ENCODE measurements at regions not wholly inside any gene's neighbourhood (a gene's known extent, or its start where the extent isn't known, plus 50 kb on each side); places are given as distances from the start of the nearest gene placed in this dataset.
"Not testable (repeated sequence)": the region's sequence is repeated elsewhere in the genome, so short reads cannot be mapped to it uniquely, and the experiment has no call there.

DNA sequence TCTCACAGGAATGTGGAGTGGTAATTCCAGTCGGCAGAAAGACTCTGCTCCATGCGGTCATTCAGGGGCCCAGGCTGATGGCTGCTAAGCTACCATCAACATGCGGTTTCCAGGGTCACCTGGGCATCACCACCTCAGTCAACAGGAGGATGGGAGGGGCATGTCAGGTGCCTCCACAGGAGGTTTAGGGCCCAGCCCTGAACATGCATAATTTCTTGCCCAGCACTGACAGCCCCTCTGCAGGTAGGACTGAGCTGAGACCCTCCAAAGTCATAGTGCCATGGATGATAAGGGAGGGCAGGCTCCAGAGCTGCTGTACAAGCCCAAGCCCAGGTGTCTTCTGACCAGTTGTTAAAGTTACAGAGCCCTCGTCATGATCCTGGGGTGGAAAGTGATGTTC is 244.0 kb upstream of the SFSWAP start:
- DNase-seq = no peak

DNA sequence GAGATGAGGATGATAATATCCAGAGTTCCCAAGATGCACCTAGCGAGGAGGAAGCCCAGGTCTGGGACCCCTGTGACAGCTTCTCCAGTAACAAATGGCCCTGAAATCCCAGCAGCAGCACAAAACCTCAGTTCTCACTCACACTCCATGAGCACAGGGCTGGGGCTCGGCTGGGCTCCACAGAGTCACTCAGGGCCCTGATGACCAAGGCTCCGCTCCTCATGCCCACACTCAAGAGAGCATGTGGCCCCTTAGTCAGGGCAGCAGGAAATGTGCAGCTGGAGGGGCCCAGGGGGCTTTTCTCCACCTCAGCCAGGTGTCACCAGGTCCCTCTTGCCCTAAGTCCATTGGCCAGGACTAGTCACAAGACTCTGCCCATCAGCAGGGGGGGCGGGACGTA is 242.7 kb upstream of the SFSWAP start:
- DNase-seq = no peak

DNA sequence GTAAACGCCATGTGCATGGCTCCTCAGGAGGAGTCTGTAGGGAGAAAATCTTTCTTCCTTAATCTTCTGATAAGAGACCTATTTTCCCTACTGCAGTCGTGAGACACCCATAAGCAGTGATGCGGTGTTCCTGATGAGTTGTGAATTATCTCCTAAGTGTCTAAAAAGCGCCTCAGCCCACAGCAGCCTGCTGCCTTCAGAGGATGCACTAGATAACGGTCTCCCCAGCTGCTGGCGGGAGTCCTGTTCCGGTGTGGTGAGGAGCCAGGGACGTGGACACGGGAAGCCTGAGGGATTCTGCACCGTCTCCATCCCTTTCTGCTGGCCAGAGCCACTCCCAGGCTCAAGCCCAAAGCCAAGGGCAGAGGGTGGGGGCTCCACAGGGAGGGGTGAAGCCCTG is 240.9 kb upstream of the SFSWAP start:
- DNase-seq = not testable (repeated sequence)

DNA sequence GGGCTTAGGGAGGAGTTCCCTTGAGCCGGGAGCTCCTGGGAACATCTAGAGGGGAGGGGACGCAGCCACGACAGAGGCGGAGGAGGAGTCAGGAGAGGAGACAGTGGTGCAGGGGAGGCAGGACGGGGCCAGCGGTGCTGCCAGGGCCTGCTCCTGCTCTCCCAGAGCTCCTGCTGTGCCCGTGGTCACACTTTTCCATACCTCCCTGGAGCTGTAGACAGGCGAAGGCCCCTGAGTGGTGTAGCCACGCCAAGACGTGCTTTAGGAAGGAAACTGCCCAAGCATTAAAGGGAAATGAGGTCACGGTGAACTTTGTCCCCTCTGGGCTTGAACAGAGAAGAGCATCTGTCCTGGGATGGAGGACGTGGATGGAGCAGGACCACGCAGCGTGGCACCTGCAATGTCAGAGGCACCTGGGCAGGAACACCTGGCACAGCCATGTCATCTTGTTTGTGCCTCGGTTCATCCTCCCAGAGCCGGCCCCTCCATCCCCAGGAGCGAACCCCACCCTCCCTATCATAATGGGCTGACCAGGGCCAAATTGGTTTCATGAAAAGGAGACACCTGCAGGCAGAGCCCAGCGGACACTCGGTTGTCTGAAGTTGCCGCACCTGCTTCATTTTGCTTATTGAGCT is 239.5 kb upstream of the SFSWAP start:
- no peak for DNase-seq

DNA sequence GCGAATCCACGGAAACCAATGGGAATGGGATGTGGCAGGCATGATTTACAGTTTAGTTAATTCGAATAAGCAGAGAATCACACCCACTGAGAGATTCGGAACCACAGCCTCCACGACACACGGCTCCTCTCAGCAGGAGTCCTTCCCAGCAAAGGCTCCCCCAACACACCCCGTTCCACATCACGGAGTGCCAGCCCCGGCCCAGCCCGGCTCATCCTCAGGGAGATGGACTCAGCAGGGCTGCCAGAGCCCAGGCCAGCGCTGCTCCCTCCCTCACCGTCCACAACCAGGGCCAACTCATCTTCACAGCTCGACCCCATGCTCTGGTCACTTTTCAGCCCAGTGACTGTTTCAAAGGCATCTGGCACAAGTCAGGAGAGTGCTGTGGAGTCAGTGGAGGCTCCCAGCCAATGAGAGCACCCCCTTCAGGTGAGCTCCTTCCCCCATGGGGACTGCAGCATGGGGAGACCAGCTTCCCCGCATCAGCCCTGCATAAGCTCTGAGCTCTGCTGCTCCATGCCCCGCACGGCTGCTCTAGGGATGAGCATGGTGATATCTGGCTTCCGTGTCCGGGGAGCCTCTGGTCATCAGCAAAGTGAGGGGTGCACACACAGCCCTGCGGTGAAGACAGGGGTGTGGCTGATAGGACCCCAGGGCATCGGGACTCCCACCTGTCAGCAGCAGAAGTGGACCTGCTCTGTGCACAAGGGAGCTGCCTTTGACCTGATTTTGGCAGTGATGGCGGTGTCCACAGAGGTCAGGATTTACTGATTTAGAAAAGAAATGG is 238.8 kb upstream of the SFSWAP start:
- no peak for DNase-seq

DNA sequence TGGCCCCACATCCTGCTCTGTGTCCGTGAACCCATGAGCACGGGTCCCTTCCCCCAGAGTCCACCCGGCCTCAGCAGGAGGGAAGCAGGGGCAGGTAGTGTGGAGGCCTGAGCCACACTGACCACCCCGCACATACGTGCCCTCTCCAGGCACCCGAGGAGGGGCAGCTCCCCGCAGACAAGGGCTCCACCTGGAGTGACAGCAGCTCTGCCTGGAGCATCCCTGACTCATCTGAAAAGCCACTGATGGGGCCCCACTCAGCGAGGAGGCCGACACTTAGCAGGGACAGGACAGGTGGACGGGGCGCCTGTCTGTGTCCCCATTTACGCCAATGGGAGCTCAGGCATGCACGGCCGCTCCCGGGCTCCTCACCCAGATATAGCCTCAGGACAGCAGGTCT is 237.6 kb upstream of the SFSWAP start:
- DNase-seq = no peak

DNA sequence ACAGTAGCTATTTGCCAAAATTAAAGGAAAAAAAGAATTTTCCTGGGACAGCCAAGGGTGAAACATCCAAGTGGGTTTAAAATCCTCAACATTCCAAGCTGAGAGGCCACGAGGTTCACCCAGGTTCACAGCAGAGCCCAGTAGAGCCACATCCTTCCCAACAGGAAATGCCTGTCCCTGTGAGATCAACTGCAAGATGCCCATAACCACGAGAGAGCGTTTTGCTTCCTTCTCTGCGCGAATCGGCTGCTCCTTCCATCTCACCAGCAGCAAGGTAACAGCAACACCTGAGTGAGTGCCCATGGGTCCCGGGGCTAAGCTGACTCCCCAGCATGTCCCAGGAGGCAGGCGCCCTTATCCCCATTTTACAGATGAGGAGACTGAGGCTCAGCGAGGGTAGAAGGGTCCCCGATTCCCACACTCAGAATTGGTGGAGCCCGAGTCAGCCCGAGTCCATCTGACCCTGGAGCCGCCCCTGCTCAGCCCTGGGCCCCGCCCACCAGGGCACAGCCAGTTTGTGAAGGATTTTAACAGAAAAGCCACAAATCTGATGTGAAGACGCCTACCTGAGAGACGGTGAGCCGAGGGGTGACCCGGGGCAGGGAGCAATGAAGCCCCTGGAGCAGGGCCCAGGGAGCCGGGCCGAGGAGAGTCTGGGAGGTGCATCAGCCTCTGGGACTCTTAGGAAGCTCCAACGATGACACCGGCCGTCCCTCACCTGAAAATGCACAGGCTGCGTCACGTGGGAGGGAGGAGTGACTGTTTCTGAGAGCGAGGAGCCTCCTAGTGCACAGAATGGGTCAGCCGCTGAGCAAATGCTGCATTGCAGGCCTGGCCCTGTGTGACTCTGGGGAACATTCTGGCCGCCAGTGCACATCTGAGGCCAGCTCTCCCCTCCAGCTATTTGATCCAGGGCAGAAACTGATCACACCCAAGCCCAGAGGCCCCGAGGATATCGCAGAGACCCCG is 236.9 kb upstream of the SFSWAP start:
- DNase-seq = no peak

DNA sequence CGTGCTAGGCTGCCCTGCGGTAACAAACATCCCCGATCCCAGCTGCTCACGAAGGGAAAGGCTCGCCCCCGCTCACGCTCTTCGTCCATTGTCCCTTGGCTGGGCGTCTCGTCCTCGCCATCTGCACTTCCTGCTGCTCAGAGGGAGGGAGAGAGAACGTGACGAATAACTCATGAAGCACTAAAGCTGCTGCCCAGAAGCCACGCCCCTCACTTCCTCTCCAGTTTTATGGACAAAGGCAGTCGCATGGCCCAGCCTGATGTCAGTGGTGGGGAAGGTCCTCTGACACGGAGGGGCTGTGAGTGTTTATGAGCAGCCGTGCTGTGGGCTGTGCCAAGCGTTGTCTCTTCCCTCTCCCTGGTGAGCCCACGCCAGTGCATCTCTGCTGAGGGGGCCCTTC is 235.9 kb upstream of the SFSWAP start:
- not testable (repeated sequence) for DNase-seq

- DNase-seq = no peak
These were observed 233.3 kb upstream of the SFSWAP start for GRCh38 chr12:131477613-131478012.

- DNase-seq = no peak
These were observed 232.4 kb upstream of the SFSWAP start for GRCh38 chr12:131478468-131478867.

DNA sequence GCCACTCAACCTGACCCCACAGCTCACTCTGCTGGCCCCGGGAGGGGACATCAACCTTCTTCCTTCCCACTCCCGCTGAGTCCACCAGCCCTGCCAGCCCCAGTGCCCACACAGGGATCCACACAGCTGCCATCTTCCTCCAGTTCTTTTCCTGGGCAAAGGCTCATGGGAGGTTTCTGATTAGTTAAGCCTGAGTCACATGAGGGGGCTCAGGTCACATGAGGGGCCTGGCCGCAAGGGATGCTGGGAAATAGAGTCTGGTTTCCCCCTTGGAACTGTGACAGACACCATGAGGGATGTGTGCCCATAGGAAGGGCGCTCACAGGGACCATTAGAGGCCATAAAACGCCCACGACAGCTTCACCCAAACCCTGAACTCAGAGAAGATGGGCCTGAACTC is 228.7 kb upstream of the SFSWAP start:
- no peak for DNase-seq

DNA sequence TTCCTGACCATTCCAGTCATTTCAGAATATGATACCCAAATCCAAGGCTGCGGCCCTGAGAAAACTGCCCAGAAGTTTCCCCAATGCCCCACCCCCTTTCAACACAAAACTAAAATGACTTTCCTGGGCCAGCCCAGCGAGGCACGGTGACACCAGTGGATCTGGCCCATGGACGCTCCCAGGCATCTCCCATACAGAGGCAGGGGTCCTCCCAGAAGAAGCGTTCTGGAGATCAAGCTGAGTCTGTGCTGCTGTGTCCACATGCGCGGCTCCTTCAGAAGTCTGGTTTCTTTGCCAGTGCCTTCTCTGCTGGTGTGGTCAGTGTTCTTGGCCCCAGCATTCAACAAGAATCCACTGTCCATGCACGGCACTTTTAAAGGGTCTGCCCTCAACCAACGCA is 228.2 kb upstream of the SFSWAP start:
- no peak for DNase-seq

- no peak for DNase-seq
These were observed 224.2 kb upstream of the SFSWAP start for GRCh38 chr12:131486451-131487230.

DNA sequence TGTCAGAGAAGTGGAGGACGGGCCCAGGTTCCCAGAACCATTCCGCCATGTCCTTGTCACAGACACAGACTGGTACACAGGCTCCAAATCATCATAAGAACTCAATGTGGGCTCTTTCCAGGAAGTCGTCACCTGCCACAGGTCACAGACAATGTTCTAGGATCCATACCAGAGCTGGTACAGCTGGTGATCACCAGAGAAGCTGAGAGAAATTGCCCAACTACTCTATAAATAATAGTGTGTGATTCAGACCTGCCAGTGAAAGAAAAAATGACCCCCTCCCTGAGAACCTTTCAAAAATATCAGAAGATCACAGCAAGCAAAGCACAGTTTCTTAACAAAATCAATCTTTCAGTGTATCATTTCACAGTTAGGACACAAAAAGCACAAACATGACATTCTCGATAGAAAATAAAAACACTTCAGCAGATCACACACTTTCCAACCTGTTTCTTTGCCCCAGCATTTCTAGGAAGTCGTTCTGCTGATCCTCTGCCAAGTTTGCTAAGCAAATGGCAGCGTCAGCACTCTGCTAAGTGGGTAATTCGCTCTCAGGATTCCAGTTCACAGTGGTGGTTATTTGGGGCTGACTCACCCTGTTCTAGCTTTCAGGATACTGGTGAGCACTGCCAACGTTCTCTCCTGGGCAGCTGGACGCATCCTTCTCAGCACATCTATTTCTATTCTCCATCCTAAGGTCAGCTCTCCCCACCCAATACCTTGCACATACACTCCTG is 223.3 kb upstream of the SFSWAP start:
- peak; percentile 37 for DNase-seq

GRCh38 chr12:131489718-131490117 is 221.2 kb upstream of the SFSWAP start:
- DNase-seq = no peak

DNA sequence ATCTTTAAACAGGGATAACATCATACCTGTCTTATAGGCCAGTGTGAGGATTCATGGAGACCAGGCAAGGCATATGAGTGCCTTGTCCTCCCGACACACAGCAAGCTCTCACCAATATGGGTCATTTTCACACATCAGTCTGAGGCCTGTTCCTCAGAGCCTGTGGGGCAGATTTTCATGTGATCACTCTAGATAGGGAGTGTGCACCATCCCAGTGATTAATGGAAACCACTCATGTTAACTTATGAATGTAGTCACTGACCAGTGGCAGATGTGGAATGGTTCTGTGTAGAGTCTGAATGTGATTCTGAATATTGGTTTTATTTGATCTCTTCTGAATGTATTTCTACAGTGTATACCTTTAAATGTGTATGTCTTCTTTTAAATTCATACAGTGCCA is 219.7 kb upstream of the SFSWAP start:
- no peak for DNase-seq

DNA sequence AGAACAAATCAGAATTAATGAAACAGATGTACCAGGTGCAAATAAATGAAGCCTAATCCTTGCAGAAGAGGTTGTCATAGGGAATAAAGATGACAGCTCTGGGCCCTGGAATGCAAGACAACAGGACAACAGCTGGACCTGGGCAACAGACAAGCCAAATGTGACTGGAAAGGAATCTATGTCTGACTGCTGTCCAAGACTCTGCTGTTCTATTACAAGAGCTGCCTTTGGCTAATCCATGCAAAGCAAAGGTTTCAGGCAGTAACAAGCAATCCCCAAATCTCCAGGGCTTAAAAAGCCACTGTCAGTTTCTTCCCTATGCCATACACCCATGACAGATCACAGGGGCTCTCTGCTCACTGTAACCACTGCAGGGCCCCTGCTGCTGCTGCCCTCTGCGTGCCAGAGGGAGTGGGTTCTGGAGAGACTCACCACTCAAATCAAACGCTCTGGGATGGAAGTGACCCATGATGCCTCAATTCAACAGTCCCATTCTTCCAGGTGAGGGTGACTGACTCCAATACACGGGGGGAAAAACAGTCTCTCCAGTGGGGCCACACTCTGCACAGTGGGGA is 218.9 kb upstream of the SFSWAP start:
- DNase-seq = no peak

DNA sequence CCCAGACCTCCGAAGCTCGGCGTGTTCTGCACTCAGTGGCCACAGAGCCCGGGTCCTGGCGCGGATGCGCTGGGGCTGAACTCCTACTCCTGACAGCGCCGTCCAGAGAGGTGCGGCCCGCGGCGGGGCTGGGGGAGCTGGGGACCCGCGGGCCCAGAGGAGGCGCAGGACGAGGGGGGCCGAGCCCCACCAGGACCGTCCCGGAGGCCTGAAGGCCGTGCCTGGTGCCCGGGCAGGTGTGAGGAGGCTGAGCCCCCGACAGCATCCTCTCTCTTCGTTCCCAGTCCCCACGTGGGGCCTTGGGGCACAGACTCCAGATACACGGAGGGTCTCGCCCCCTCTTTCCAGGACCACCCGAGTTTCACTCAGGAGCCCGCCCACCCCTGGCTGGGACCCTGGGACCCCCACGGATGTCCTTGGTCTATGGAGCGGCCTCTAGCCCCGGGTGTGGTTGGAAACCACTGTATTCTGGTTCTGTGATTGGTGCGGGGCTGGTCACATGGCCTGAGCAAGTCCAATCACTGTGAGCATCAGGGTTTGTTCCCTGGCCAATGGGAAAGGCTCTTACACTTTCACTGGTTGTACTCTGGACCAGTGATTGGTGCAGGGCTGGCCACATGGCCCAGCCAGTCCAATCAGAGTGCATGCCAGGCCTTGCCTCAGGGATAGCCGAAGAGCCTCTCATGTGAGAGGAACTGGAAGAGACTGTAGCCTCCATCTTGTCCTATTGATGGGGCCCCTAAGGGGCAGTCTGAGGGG is 217.6 kb upstream of the SFSWAP start:
- no peak for DNase-seq

DNA sequence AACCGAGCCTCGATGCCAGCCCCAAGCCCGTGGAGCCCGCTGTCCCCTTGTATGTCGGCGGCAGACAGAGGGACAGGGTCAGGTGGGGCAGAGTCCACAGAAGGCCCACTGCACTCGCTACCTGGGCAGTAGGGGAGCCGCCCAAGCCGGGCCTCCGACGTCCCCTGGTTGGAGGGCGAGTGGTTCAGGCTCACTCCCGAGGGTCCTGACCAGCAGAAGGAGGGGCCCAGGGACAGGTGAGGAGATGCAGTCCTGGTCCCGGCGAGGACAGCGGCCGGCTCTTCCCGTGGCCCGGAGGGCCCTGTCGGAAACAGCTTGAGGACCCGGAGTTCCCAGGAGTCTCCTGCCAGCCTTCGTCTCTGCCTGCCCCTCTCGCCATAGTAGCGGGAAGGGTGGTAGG is 216.7 kb upstream of the SFSWAP start:
- DNase-seq = no peak

DNA sequence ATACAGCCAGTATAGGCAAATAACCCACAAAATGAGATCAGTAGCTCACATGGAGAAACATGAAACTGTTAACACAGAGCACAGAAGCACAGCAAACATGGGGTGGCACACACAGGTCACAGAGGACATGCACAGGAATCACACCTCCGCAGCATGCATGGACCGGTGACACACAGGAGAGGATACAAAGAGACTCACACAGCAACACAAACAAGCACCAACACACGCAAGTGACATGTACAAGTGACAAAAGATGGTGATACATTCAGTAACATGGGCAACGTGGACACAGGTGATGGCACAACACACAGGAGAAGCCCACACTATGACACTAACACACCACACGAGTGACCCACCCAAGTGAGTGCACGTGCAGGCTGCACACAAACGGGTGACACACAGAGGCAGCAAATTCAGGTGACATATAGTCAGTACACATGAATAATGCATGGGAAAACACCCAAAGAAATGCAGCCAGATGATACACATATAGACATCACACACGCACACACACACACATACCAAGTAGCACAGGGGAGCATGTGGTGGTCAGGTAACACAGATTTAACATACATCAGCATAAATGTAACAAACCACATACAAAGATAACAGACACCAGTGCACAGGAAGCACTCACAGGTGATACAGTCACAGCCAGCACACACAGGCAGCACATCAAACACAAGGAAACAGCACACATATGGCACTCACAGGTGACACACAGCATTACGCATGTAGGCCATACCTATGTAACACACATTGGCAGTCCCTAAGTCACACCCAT is 216.0 kb upstream of the SFSWAP start:
- DNase-seq = no peak

Measured in NCI-H1092 (cell line).